Tibial nerve (tissue), 4 donors: ENCODE measurements at regions not wholly inside any gene's neighbourhood (a gene's known extent, or its start where the extent isn't known, plus 50 kb on each side); places are given as distances from the start of the nearest gene placed in this dataset.

Experiments
- DNase-seq, 2 donors: peaks; one replicate each; pipeline ENCODE4 v3.0.0-alpha.2; 2019; ENCODE audit warnings: low spot score in 2 of 2
- H3K27ac ChIP-seq, 4 donors: fragments of 200-600 bp; sonication (generic) in 3 of 4; one replicate each; pipeline ENCODE4 v1.5.1; 2017 to 2019; ENCODE audit warnings: mild to moderate bottlenecking in 1 of 4
- H3K27me3 ChIP-seq, 2 donors: fragments of 200-600 bp; sonication (generic) in 1 of 2; one replicate each; pipeline versions ENCODE4 v1.5.1 to v1.6.0; 2017 to 2019
- H3K36me3 ChIP-seq, 3 donors: fragments of 200-600 bp; sonication (generic); one replicate each; pipeline ENCODE4 v1.5.1; 2018 to 2019
- H3K4me1 ChIP-seq, 4 donors: fragments of 200-600 bp; sonication (generic) in 3 of 4; one replicate each; pipeline ENCODE4 v1.5.1; 2017 to 2019
- H3K4me3 ChIP-seq, 4 donors: fragments of 200-600 bp; sonication (generic) in 3 of 4; one replicate each; pipeline ENCODE4 v1.5.1; 2017 to 2019; ENCODE audit warnings: mild to moderate bottlenecking in 1 of 4, moderate library complexity in 1 of 4
- H3K9me3 ChIP-seq, 4 donors: fragments of 200-600 bp; sonication (generic) in 3 of 4; one replicate each; pipeline ENCODE4 v1.5.1; 2017 to 2019
- EP300 ChIP-seq, 2 donors: sonication (generic); formaldehyde crosslinking; IDR thresholded peaks; one replicate each; pipeline ENCODE4 v1.6.1; 2017; ENCODE audit warnings: antibody characterized with exemption in 2 of 2, mild to moderate bottlenecking in 1 of 2
- POLR2A ChIP-seq, 2 donors: fragments of 450-650 bp; IDR thresholded peaks; one replicate each; pipeline ENCODE4 v1.6.1; 2017; ENCODE audit warnings: antibody characterized with exemption in 2 of 2, mild to moderate bottlenecking in 2 of 2, moderate library complexity in 2 of 2
- WGBS, 2 donors: methylation state at CpG; one replicate each; pipeline ENCODE4 v1.1.5; 2018; 5-methylcytosine and 5-hydroxymethylcytosine counted together
- TF ChIP-seq, protein P1 (sequence below), 5 experiments: fragments of 200-600 bp in 3 of 5; fragments of 450-650 bp in 2 of 5; sonication (generic) in 3 of 5; IDR thresholded peaks; one replicate each; pipeline ENCODE4 v1.5.1; 2016 to 2019; ENCODE audit warnings: antibody characterized with exemption in 5 of 5, mild to moderate bottlenecking in 3 of 5, moderate library complexity in 2 of 5

DNA sequence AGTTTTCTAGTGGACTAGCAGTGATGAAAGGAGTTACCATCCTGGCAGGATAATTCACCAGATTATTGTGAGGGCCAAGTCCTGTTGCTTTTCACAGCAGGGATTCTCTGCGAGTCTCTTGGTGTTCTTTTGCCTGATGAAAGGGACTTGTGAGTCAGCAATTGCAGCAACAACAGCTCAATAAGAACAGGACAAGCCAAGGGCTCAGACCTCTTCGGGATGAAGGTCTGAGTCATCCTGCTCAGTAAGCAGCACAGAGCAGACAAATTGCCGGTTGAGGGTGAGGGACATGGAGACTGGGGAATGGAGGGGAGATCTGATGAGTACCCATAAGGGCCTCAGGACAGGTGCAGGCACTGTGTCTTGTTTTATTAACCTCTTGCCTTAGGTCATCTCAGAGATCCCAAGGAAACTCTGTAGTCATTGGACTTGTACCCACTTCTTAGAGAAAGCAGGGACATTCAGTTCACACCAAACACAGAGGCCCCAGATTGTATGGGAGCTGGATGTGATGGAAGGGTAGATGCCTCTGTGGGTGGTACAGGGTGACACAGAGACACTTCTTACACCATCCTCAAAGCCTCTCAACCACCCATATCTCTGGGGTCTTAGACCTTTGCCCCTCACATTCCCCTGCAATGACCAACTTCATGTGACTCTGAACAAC is 173.8 kb upstream of the TLE3 start:
- H3K36me3 ChIP-seq: no peaks in the 10 kb centered on the region
- DNase-seq: peak; percentile 30 to 73
- no peaks in the 10 kb centered on the region for H3K9me3 ChIP-seq
- no peaks in the 10 kb centered on the region for H3K27me3 ChIP-seq
- no peak overlapping the region for H3K4me3 ChIP-seq
- peak in 1 of 2 donors; percentile 85 for TF ChIP-seq EP300 (IDR thresholded peaks at IDR 0.05)
- peak in 1 of 2 donors; percentile 9 for TF ChIP-seq POLR2A (IDR thresholded peaks at IDR 0.05)
- TF ChIP-seq, protein P1, sequence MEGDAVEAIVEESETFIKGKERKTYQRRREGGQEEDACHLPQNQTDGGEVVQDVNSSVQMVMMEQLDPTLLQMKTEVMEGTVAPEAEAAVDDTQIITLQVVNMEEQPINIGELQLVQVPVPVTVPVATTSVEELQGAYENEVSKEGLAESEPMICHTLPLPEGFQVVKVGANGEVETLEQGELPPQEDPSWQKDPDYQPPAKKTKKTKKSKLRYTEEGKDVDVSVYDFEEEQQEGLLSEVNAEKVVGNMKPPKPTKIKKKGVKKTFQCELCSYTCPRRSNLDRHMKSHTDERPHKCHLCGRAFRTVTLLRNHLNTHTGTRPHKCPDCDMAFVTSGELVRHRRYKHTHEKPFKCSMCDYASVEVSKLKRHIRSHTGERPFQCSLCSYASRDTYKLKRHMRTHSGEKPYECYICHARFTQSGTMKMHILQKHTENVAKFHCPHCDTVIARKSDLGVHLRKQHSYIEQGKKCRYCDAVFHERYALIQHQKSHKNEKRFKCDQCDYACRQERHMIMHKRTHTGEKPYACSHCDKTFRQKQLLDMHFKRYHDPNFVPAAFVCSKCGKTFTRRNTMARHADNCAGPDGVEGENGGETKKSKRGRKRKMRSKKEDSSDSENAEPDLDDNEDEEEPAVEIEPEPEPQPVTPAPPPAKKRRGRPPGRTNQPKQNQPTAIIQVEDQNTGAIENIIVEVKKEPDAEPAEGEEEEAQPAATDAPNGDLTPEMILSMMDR (IDR thresholded peaks at IDR 0.05): no peak
- H3K4me1 ChIP-seq: peaks cover 0 to 50% (median 40%) of the 10 kb centered on the region in 4 donors
- H3K27ac ChIP-seq: peak overlapping the region in 2 of 4 donors; percentile 77 to 83
- 3 to 8% methylated on average over 3 of the region's 3 CpGs for WGBS, 2 donors

DNA sequence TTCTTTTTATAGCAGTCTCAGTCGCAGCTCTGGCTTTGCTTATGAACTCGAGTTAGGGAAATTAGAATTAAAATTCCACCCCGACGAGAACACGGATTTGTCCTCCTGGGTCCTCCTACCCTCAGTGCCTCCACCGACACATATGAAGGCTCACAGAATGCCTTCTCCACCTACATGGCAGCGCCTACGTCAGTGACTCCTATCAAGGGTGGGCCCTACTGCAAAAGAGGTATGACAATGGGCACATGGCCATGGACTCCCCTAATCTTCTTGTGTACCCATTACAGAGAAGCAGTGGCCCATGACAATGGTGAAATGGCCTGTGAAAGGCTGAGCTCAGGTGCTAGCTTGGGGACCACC is 173.0 kb upstream of the TLE3 start:
- 37 to 51% methylated on average over 8 of the region's 8 CpGs for WGBS, 2 donors
- no peaks in the 10 kb centered on the region for H3K36me3 ChIP-seq
- no peak for TF ChIP-seq EP300 (IDR thresholded peaks at IDR 0.05)
- TF ChIP-seq, protein P1 (IDR thresholded peaks at IDR 0.05): no peak
- TF ChIP-seq POLR2A (IDR thresholded peaks at IDR 0.05): no peak
- H3K4me3 ChIP-seq: no peak overlapping the region
- H3K27me3 ChIP-seq: no peaks in the 10 kb centered on the region
- no peak for DNase-seq
- peak overlapping the region in 2 of 4 donors; percentile 77 to 83 for H3K27ac ChIP-seq
- no peaks in the 10 kb centered on the region for H3K9me3 ChIP-seq
- peaks cover 0 to 58% (median 48%) of the 10 kb centered on the region in 4 donors for H3K4me1 ChIP-seq

DNA sequence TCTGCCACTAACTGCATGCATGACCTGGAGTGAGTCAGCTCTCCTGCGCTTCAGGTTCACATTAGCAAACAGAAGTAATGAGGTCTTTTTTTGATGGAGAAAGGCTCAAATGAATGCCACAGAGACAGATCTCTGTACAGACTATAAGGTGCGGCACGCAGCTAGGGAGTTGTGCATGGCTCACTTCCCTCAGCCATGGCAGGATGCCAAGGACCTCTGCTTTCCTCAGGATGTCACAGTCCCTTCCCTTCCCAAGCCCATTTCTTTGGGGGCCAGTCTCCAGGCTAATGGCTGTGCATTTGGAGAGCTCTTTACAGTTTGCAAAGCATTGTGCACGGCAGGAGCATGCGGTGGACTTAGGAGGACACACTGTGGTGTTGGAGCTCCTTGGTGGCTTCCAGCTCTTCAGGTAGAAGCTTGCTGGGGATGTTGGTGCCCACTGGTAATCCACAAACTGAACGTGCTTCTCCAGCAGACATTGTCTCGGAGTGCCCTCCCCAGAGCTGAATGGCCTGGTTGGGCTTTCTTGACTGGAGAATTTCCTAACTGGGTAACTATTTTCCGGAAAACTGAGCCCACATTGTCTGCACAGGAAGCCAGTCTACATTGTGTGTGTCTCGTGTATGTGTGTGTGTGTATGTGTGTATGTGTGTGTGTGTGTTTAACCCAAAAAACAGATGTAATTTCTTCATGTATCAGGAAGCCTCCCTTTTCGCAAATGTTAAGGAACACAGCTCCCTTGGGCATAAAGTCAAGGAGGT is 172.5 kb upstream of the TLE3 start:
- H3K36me3 ChIP-seq: no peaks in the 10 kb centered on the region
- peak overlapping the region in 2 of 4 donors; percentile 77 to 83 for H3K27ac ChIP-seq
- peak in 1 of 2 donors; percentile 58 for DNase-seq
- 43 to 48% methylated on average over 9 to 10 of the region's 10 CpGs for WGBS, 2 donors
- H3K4me3 ChIP-seq: no peak overlapping the region
- peaks cover 0 to 63% (median 49%) of the 10 kb centered on the region in 4 donors for H3K4me1 ChIP-seq
- H3K9me3 ChIP-seq: no peaks in the 10 kb centered on the region
- no peaks in the 10 kb centered on the region for H3K27me3 ChIP-seq
- peak in 1 of 2 donors; percentile 92 for TF ChIP-seq EP300 (IDR thresholded peaks at IDR 0.05)
- TF ChIP-seq POLR2A (IDR thresholded peaks at IDR 0.05): no peak

DNA sequence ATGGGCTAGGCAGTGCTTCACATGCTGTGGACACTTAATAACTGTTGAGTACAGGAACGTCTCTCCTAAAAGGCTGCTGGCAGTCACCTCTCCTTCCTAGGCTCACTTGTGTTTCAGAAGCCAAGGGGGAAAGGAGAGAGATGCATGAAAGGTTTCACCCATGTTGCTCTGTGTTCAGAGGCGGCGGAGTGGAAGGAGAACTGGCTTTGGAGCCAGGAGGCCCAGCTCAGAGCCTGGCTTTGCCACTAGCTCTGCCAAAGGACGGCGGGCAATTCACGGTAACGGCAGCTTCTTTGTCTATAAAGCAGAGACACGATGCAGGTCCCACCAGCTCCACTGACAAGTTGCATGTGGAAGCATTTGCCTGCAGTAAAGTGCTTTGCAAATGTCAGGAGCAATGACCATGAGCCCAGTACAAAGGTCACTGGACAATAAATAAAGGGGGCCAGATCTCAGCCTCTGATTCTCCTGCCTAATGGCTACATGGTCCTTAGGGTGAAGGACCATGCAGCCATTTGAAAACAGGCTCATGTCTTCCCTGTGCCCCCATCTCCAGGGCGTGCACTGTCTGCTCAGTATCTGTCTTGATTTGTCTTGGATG is 171.7 kb upstream of the TLE3 start:
- no peak for DNase-seq
- Histone ChIP-seq H3K4me3 (no peak overlapping the region), H3K36me3 (no peaks in the 10 kb centered on the region), H3K27me3 (no peaks in the 10 kb centered on the region), H3K4me1 (peaks cover 0 to 70% (median 56%) of the 10 kb centered on the region in 4 donors), H3K27ac (no peak overlapping the region), H3K9me3 (no peaks in the 10 kb centered on the region)
- no peak for TF ChIP-seq POLR2A (IDR thresholded peaks at IDR 0.05)
- TF ChIP-seq, protein P1 (IDR thresholded peaks at IDR 0.05): no peak
- no peak for TF ChIP-seq EP300 (IDR thresholded peaks at IDR 0.05)
- 91 to 92% methylated on average over 9 of the region's 9 CpGs for WGBS, 2 donors

DNA sequence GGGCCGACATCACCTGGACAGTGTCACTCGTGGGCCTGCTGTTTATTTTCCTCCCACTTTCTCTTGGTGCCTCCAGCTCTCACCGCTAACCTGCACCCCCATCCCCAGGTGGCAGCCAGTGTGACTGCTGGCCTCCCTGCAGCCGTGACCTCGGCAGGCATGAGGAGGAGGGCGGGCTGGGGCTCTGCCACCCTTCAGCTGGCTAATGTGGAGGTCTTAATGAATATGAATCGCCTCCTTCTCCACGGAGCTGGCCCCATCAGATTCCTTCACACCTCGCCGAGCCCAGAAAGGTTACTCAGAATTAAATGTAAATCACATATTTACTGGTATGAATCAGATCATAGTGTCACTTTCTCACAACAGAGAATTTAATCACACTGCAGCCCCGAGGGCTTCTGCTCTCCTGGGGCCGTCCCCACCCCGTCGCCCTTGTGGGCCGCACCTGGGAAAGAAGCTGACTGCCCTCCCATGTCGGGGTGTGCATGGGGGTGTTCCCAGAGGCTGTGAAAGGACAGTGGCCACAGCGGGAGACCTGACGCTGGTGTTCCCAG is 171.1 kb upstream of the TLE3 start:
- Histone ChIP-seq H3K36me3 (no peaks in the 10 kb centered on the region), H3K4me1 (peaks cover 0 to 77% (median 62%) of the 10 kb centered on the region in 4 donors), H3K27me3 (no peaks in the 10 kb centered on the region), H3K4me3 (no peak overlapping the region), H3K9me3 (no peaks in the 10 kb centered on the region), H3K27ac (no peak overlapping the region)
- TF ChIP-seq, protein P1 (IDR thresholded peaks at IDR 0.05): no peak
- TF ChIP-seq EP300 (IDR thresholded peaks at IDR 0.05) (no peak), POLR2A (IDR thresholded peaks at IDR 0.05) (no peak)
- no peak for DNase-seq
- 87 to 91% methylated on average over 18 of the region's 18 CpGs for WGBS, 2 donors
